ENCODE measurements at regions not wholly inside any gene's neighbourhood (a gene's known extent, or its start where the extent isn't known, plus 50 kb on each side); places are given as distances from the start of the nearest gene placed in this dataset.

GRCh38 chr3:118181274-118181673 is 853.4 kb downstream of the IGSF11 start:
- Histone ChIP-seq H3K36me3 (ENCODE audit: insufficient read depth in 1 of 2, low read depth in 1 of 2) (no peaks in the 10 kb centered on the region), H3K27me3 (ENCODE audit: insufficient read depth in 3 of 3, low read length in 2 of 3) (no peaks in the 10 kb centered on the region), H3K9me3 (no peaks in the 10 kb centered on the region), H3K27ac (no peak overlapping the region), H3K4me1 (no peaks in the 10 kb centered on the region), H3K4me3 (no peak overlapping the region)
- ATAC-seq (no peak), DNase-seq (no peak)
- WGBS, 3 donors, result 41 to 68% (median 43%) methylated on average over 1 of the region's 1 CpG
- TF ChIP-seq CTCF (IDR thresholded peaks at IDR 0.05), result no peak
- intact Hi-C loops (cut with DNase I), result no loop called here

GRCh38 chr3:118186051-118186450 is 848.6 kb downstream of the IGSF11 start:
- H3K4me1 ChIP-seq, result no peaks in the 10 kb centered on the region
- no peaks in the 10 kb centered on the region for H3K36me3 ChIP-seq (ENCODE audit: insufficient read depth in 1 of 2, low read depth in 1 of 2)
- H3K27ac ChIP-seq, result no peak overlapping the region
- no peak for TF ChIP-seq CTCF (IDR thresholded peaks at IDR 0.05)
- WGBS, 3 donors, result 48 to 52% (median 52%) methylated on average over 4 of the region's 4 CpGs
- intact Hi-C loops (cut with DNase I), result no loop called here
- DNase-seq (no peak), ATAC-seq (no peak)
- no peak overlapping the region for H3K4me3 ChIP-seq
- no peaks in the 10 kb centered on the region for H3K9me3 ChIP-seq
- no peaks in the 10 kb centered on the region for H3K27me3 ChIP-seq (ENCODE audit: insufficient read depth in 3 of 3, low read length in 2 of 3)

GRCh38 chr3:118187221-118187620 is 847.4 kb downstream of the IGSF11 start:
- no peak overlapping the region for H3K27ac ChIP-seq
- H3K9me3 ChIP-seq, result peaks cover 4% of the 10 kb centered on the region
- ATAC-seq (no peak), DNase-seq (no peak)
- no peaks in the 10 kb centered on the region for H3K36me3 ChIP-seq (ENCODE audit: insufficient read depth in 1 of 2, low read depth in 1 of 2)
- H3K4me1 ChIP-seq, result no peaks in the 10 kb centered on the region
- intact Hi-C loops (cut with DNase I), result no loop called here
- no peak for TF ChIP-seq CTCF (IDR thresholded peaks at IDR 0.05)
- no peaks in the 10 kb centered on the region for H3K27me3 ChIP-seq (ENCODE audit: insufficient read depth in 3 of 3, low read length in 2 of 3)
- H3K4me3 ChIP-seq, result no peak overlapping the region

GRCh38 chr3:118196183-118196582 is 838.5 kb downstream of the IGSF11 start:
- Histone ChIP-seq H3K9me3 (peaks cover 26% of the 10 kb centered on the region), H3K4me3 (no peak overlapping the region), H3K4me1 (no peaks in the 10 kb centered on the region), H3K36me3 (ENCODE audit: insufficient read depth in 1 of 2, low read depth in 1 of 2) (no peaks in the 10 kb centered on the region), H3K27ac (no peak overlapping the region), H3K27me3 (ENCODE audit: insufficient read depth in 3 of 3, low read length in 2 of 3) (no peaks in the 10 kb centered on the region)
- no peak for DNase-seq
- no peak for TF ChIP-seq CTCF (IDR thresholded peaks at IDR 0.05)
- no peak for ATAC-seq
- WGBS, 3 donors, result 69 to 70% (median 70%) methylated on average over 1 of the region's 1 CpG
- intact Hi-C loops (cut with DNase I), result no loop called here

- H3K27ac ChIP-seq, result no peak overlapping the region
- H3K36me3 ChIP-seq (ENCODE audit: insufficient read depth in 1 of 2, low read depth in 1 of 2), result no peaks in the 10 kb centered on the region
- WGBS, 3 donors, result 88 to 91% (median 88%) methylated on average over 4 of the region's 4 CpGs
- DNase-seq (no peak), ATAC-seq (no peak)
- H3K4me1 ChIP-seq, result no peaks in the 10 kb centered on the region
- no peak overlapping the region for H3K4me3 ChIP-seq
- peaks cover 21% of the 10 kb centered on the region for H3K9me3 ChIP-seq
- intact Hi-C loops (cut with DNase I), result no loop called here
- H3K27me3 ChIP-seq (ENCODE audit: insufficient read depth in 3 of 3, low read length in 2 of 3), result no peaks in the 10 kb centered on the region
- TF ChIP-seq CTCF (IDR thresholded peaks at IDR 0.05), result no peak
Observed at GRCh38 chr3:118199044-118199443, 835.6 kb downstream of the IGSF11 start.
